Forelimb muscle (tissue), 1 donor: ENCODE measurements at regions not wholly inside any gene's neighbourhood (a gene's known extent, or its start where the extent isn't known, plus 50 kb on each side); places are given as distances from the start of the nearest gene placed in this dataset.

Experiments used
- DNase-seq: peaks from one replicate; pipeline ENCODE4 v3.0.0-alpha.2; 2013; ENCODE audit warnings: low read depth

GRCh38 chr7:95718577-95719410 is 53.6 kb upstream of the DYNC1I1 start:
- peak; percentile 4 for DNase-seq

- no peak for DNase-seq
Observed at GRCh38 chr7:95716357-95717122, 55.8 kb upstream of the DYNC1I1 start.

GRCh38 chr7:95715274-95715673 is 57.1 kb upstream of the DYNC1I1 start:
- DNase-seq, result no peak

- DNase-seq, result no peak
Observed at GRCh38 chr7:95710711-95711110, 61.6 kb upstream of the DYNC1I1 start.

GRCh38 chr7:95700917-95701316 is 71.4 kb upstream of the DYNC1I1 start:
- no peak for DNase-seq

GRCh38 chr7:95694334-95694733 is 78.0 kb upstream of the DYNC1I1 start:
- no peak for DNase-seq

GRCh38 chr7:95693551-95694333 is 78.6 kb upstream of the DYNC1I1 start:
- DNase-seq, result no peak

GRCh38 chr7:95691464-95691863 is 80.9 kb upstream of the DYNC1I1 start:
- no peak for DNase-seq

GRCh38 chr7:95690367-95690947 is 81.9 kb upstream of the DYNC1I1 start:
- DNase-seq, result peak; percentile 28

GRCh38 chr7:95688931-95689495 is 83.3 kb upstream of the DYNC1I1 start:
- no peak for DNase-seq

- DNase-seq, result no peak
Observed at GRCh38 chr7:95687759-95688343, 84.5 kb upstream of the DYNC1I1 start.

- DNase-seq, result peak; percentile 19
Observed at GRCh38 chr7:95686109-95686508, 86.2 kb upstream of the DYNC1I1 start.

- DNase-seq, result no peak
Observed at GRCh38 chr7:95684505-95684904, 87.8 kb upstream of the DYNC1I1 start.

- DNase-seq, result peak; percentile 43
Observed at GRCh38 chr7:95684037-95684436, 87.7 kb upstream of the PDK4 start.

GRCh38 chr7:95682913-95683312 is 86.6 kb upstream of the PDK4 start:
- DNase-seq, result no peak

- no peak for DNase-seq
Observed at GRCh38 chr7:95676691-95677090, 80.4 kb upstream of the PDK4 start.

- DNase-seq, result no peak
Observed at GRCh38 chr7:95675632-95676031, 79.3 kb upstream of the PDK4 start.

- DNase-seq, result no peak
Observed at GRCh38 chr7:95675016-95675415, 78.7 kb upstream of the PDK4 start.

GRCh38 chr7:95674101-95674500 is 77.8 kb upstream of the PDK4 start:
- no peak for DNase-seq

- DNase-seq, result no peak
Observed at GRCh38 chr7:95672434-95672833, 76.1 kb upstream of the PDK4 start.

GRCh38 chr7:95669513-95669912 is 73.2 kb upstream of the PDK4 start:
- no peak for DNase-seq
